Large intestine (tissue), 3 donors: ENCODE measurements at regions not wholly inside any gene's neighbourhood (a gene's known extent, or its start where the extent isn't known, plus 50 kb on each side); places are given as distances from the start of the nearest gene placed in this dataset.

Source experiments
- DNase-seq, 2 donors: peaks; one replicate each; pipeline versions ENCODE4 v3.0.0 to v3.0.0-alpha.2; 2013
- H3K27ac ChIP-seq: one replicate; pipeline ENCODE4 v1.5.1; 2013; ENCODE audit warnings: low read length
- H3K27me3 ChIP-seq: 2 replicates; pipeline ENCODE4 v1.6.1; 2013; ENCODE audit warnings: low read length; ENCODE audit not compliant: control insufficient read depth, insufficient read depth
- H3K36me3 ChIP-seq: 2 replicates; pipeline ENCODE4 v1.6.1; 2013; ENCODE audit warnings: low read length; ENCODE audit not compliant: control insufficient read depth, insufficient read depth
- H3K4me1 ChIP-seq: one replicate; pipeline ENCODE4 v1.6.1; 2013; ENCODE audit warnings: low read length; ENCODE audit not compliant: control insufficient read depth, insufficient read depth
- H3K4me3 ChIP-seq: one replicate; pipeline ENCODE4 v1.5.1; 2013; ENCODE audit warnings: low read length
- H3K9me3 ChIP-seq: one replicate; pipeline ENCODE4 v1.6.1; 2013; ENCODE audit warnings: mild to moderate bottlenecking, low read depth, low read length, moderate library complexity; ENCODE audit not compliant: control insufficient read depth
- WGBS: methylation state at CpG from one replicate; pipeline ENCODE4 v1.1.5; 2013; ENCODE audit warnings: low lambda C conversion rate; ENCODE audit not compliant: insufficient coverage; 5-methylcytosine and 5-hydroxymethylcytosine counted together

DNA sequence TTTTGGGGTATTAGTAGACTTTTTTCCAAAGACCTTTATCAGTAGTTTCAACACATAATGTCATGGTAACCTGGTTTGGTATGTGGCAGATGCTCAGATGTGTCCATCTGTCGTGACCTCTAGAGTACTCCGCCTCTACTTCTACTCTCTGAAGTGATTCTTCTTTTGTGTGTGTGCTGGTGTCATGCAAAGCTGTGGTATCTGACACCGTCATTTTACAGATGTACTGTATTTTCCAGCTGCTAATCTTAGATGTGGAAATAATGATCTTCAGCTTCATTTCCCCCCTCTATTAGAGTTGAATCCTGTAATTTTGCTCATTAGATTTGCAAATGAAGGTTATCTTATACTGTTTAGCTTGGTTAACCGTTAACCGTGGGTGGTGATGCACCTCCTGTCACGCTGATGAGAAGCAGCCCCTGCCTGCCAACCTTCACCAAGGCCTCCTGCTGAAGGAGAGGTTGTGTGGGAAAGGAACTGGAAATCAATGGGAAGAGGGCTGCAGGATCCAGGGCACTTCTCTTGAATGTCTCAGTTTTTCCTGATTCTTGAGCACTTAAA, 222.4 kb upstream of the AMIGO2 start:
- Histone ChIP-seq H3K27ac (no peak overlapping the region), H3K4me3 (no peak overlapping the region), H3K27me3 (no peaks in the 10 kb centered on the region), H3K9me3 (peaks cover 4% of the 10 kb centered on the region), H3K4me1 (no peaks in the 10 kb centered on the region), H3K36me3 (no peaks in the 10 kb centered on the region)
- WGBS: no CpG with 5 or more reads among the region's 6 CpGs
- DNase-seq: no peak

GRCh38 chr12:47299586-47299985, 219.8 kb upstream of the AMIGO2 start:
- Histone ChIP-seq H3K27ac (no peak overlapping the region), H3K27me3 (no peaks in the 10 kb centered on the region), H3K4me3 (no peak overlapping the region), H3K4me1 (no peaks in the 10 kb centered on the region), H3K9me3 (no peaks in the 10 kb centered on the region), H3K36me3 (no peaks in the 10 kb centered on the region)
- no peak for DNase-seq
- WGBS: 20% methylated on average over 1 of the region's 1 CpG

DNA sequence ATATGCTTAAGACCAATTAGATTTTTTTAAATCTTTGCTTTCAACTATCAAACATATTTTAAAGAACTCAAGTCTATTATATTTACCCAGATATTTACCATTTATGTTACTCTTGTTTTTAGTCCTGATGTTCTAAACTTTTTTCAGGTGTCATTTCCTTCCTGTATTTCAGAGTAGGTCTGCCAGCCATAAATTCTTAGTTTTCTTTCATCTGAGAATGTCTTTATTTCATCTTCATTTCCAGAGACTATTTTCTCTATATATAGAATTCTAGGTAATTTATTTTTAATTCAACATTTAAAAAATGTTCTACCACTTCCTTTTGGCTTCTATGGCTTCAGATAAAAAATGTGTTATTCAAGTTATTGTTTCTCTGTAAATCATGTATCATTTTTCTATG, 218.2 kb upstream of the AMIGO2 start:
- Histone ChIP-seq H3K4me1 (no peaks in the 10 kb centered on the region), H3K9me3 (no peaks in the 10 kb centered on the region), H3K27ac (no peak overlapping the region), H3K27me3 (no peaks in the 10 kb centered on the region), H3K36me3 (no peaks in the 10 kb centered on the region), H3K4me3 (no peak overlapping the region)
- no peak for DNase-seq

DNA sequence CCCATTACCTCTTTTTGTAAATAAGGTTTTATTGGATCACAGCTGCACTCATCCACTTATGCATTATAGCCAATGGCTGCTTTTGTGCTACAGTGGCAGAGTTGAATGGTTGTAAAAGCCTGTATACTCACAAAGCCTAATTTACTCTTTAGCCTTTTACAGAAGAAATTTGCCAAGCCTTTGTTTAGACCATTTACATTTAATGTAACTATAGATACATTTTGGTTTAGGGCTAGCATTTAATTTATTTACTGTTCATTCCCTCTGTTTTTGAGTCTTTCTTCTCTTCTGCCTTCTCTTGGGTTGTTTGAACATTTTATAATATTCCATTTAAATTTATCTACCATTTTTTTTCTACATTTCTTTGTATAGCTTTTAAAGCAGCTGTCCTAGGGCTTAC, 217.1 kb upstream of the AMIGO2 start:
- Histone ChIP-seq H3K36me3 (no peaks in the 10 kb centered on the region), H3K4me3 (no peak overlapping the region), H3K4me1 (no peaks in the 10 kb centered on the region), H3K27me3 (no peaks in the 10 kb centered on the region), H3K27ac (no peak overlapping the region), H3K9me3 (no peaks in the 10 kb centered on the region)
- DNase-seq: no peak

- Histone ChIP-seq H3K4me1 (no peaks in the 10 kb centered on the region), H3K27ac (no peak overlapping the region), H3K27me3 (no peaks in the 10 kb centered on the region), H3K4me3 (no peak overlapping the region), H3K36me3 (no peaks in the 10 kb centered on the region), H3K9me3 (no peaks in the 10 kb centered on the region)
- WGBS: no CpG with 5 or more reads among the region's 13 CpGs
- no peak for DNase-seq
Observed at GRCh38 chr12:47293406-47293805, 213.6 kb upstream of the AMIGO2 start.

- DNase-seq: peak in 1 of 2 donors; percentile 38
- Histone ChIP-seq H3K36me3 (no peaks in the 10 kb centered on the region), H3K27me3 (no peaks in the 10 kb centered on the region), H3K4me3 (no peak overlapping the region), H3K4me1 (no peaks in the 10 kb centered on the region), H3K27ac (no peak overlapping the region), H3K9me3 (no peaks in the 10 kb centered on the region)
- WGBS: no CpG with 5 or more reads among the region's 3 CpGs
Observed at GRCh38 chr12:47286676-47287075, 206.9 kb upstream of the AMIGO2 start.
